Endothelial cell of umbilical vein (primary cell): ENCODE measurements at regions not wholly inside any gene's neighbourhood (a gene's known extent, or its start where the extent isn't known, plus 50 kb on each side); places are given as distances from the start of the nearest gene placed in this dataset.

Experiments
- BruUV-seq: library from RNA; stranded (reverse); fragments of 400-500 nt; replicated peaks from 2 replicates; lab custom pipeline; 2021; lab: Mats Ljungman, UMichigan
- CTCF ChIA-PET: fragments of 300-600, 350-600 bp; sonication (Branson Sonifier 250); formaldehyde crosslinking; loops from one replicate; lab custom pipeline; 2021; ENCODE audit warnings: antibody characterized with exemption, inconsistent platforms; lab: Charles Lee
- POLR2A ChIA-PET: fragments of 300-600, 350-600 bp; sonication (Branson Sonifier 250); formaldehyde crosslinking; loops from one replicate; lab custom pipeline; 2021; ENCODE audit warnings: antibody characterized with exemption, inconsistent platforms; lab: Charles Lee
- DNase-seq: peaks from one replicate; pipeline ENCODE4 v3.0.0-alpha.2; 2011; ENCODE audit warnings: low read depth, low spot score
- FAIRE-seq: peaks from 2 replicates; lab custom pipeline; 2011; peaks lifted over from hg19 to GRCh38; lab: Jason Lieb, UNC
- H2AFZ ChIP-seq: 2 replicates; pipeline ENCODE4 v1.6.0; 2012; ENCODE audit warnings: low read depth, low read length, control low read depth, inconsistent platforms
- H3K27ac ChIP-seq: 2 replicates; pipeline ENCODE4 v1.5.1; 2011; ENCODE audit warnings: low read depth, mild to moderate bottlenecking, control low read depth, low read length, moderate library complexity; ENCODE audit not compliant: insufficient read depth
- H3K27me3 ChIP-seq, 2 experiments: 2 replicates each; pipeline versions ENCODE4 v1.6.0 to v1.6.1; 2011; ENCODE audit warnings: low read length in 2 of 2, mixed read lengths in 1 of 2; ENCODE audit not compliant: control insufficient read depth in 2 of 2, insufficient read depth in 2 of 2
- H3K36me3 ChIP-seq, 2 experiments: 2 replicates in 1 of 2; 3 replicates in 1 of 2; pipeline ENCODE4 v1.5.1; 2011; ENCODE audit warnings: low read length in 2 of 2, mild to moderate bottlenecking in 1 of 2, moderate library complexity in 1 of 2; ENCODE audit not compliant: control insufficient read depth in 2 of 2, insufficient read depth in 2 of 2; ENCODE audit errors: extremely low read depth in 1 of 2
- H3K4me1 ChIP-seq: 3 replicates; pipeline ENCODE4 v1.5.1; 2011; ENCODE audit warnings: mild to moderate bottlenecking, low read length; ENCODE audit not compliant: control insufficient read depth, insufficient read depth; ENCODE audit errors: extremely low read depth
- H3K4me2 ChIP-seq: 2 replicates; pipeline ENCODE4 v1.6.1; 2011; ENCODE audit warnings: low read length, control low read depth, mixed read lengths; ENCODE audit not compliant: insufficient read depth
- H3K4me3 ChIP-seq, 3 experiments: fragments of 200-600 bp in 1 of 3; sonication (generic), shearing (Covaris generic) in 1 of 3; replicated peaks in 1 of 3; 2 replicates each; pipeline ENCODE4 v1.5.1; 2011 to 2016; ENCODE audit warnings: control low read depth in 3 of 3, low read length in 3 of 3, mild to moderate bottlenecking in 2 of 3, inconsistent platforms in 1 of 3, low read depth in 1 of 3, moderate library complexity in 1 of 3; ENCODE audit not compliant: insufficient read depth in 1 of 3
- H3K79me2 ChIP-seq: 2 replicates; pipeline ENCODE4 v1.6.0; 2012; ENCODE audit warnings: low read length, inconsistent platforms; ENCODE audit not compliant: control insufficient read depth, insufficient read depth
- H3K9ac ChIP-seq: replicated peaks from 2 replicates; pipeline ENCODE3; 2011; ENCODE audit warnings: low read length, control low read depth; ENCODE audit not compliant: insufficient read depth; ENCODE audit errors: extremely low read depth
- H3K9me1 ChIP-seq: replicated peaks from 3 replicates; pipeline ENCODE4 v1.6.0; 2011; ENCODE audit warnings: mild to moderate bottlenecking, low read length; ENCODE audit not compliant: control insufficient read depth, insufficient read depth; ENCODE audit errors: extremely low read depth
- H3K9me3 ChIP-seq: replicated peaks from 2 replicates; pipeline ENCODE4 v1.5.1; 2012; ENCODE audit warnings: low read length, inconsistent platforms; ENCODE audit not compliant: control insufficient read depth, insufficient read depth
- H4K20me1 ChIP-seq: replicated peaks from 2 replicates; pipeline ENCODE3; 2011; ENCODE audit warnings: mild to moderate bottlenecking, low read length; ENCODE audit not compliant: control insufficient read depth, insufficient read depth; ENCODE audit errors: extremely low read depth
- CTCF ChIP-seq, 2 donors: IDR thresholded peaks; 1 replicate in 1 of 2; 2 replicates in 1 of 2; pipeline ENCODE4 v1.5.1; 2011; ENCODE audit warnings: low read length in 2 of 2, mild to moderate bottlenecking in 2 of 2, moderate library complexity in 2 of 2, control low read depth in 1 of 2, inconsistent platforms in 1 of 2, low read depth in 1 of 2; ENCODE audit not compliant: insufficient read depth in 1 of 2; ENCODE audit errors: extremely low read depth in 1 of 2
- EZH2 ChIP-seq: IDR thresholded peaks from 2 replicates; pipeline ENCODE4 v1.6.1; 2012; ENCODE audit warnings: borderline replicate concordance, low read depth, mild to moderate bottlenecking, moderate library complexity, low read length, inconsistent platforms; ENCODE audit not compliant: severe bottlenecking
- FOS ChIP-seq: IDR thresholded peaks from 2 replicates; pipeline ENCODE4 v1.6.1; 2011; ENCODE audit warnings: mild to moderate bottlenecking, low read length, moderate library complexity, borderline replicate concordance; ENCODE audit not compliant: insufficient read depth
- GATA2 ChIP-seq: IDR thresholded peaks from 2 replicates; pipeline ENCODE4 v1.7.0; 2011; ENCODE audit warnings: low read depth, mild to moderate bottlenecking, moderate library complexity, mixed read lengths, low read length; ENCODE audit not compliant: insufficient read length, insufficient read depth
- JUN ChIP-seq: IDR thresholded peaks from 2 replicates; pipeline ENCODE4 v1.6.1; 2011; ENCODE audit warnings: borderline replicate concordance, low read depth; ENCODE audit not compliant: insufficient read length, insufficient read depth
- MYC ChIP-seq: IDR thresholded peaks from one replicate; pipeline ENCODE4 v1.6.1; 2011; ENCODE audit warnings: mild to moderate bottlenecking, low read depth, low read length
- POLR2A ChIP-seq: IDR thresholded peaks from 2 replicates; pipeline ENCODE4 v1.6.1; 2012; ENCODE audit warnings: low read depth, mild to moderate bottlenecking, control low read depth, low read length
- POLR2AphosphoS5 ChIP-seq: IDR thresholded peaks from 2 replicates; pipeline ENCODE4 v1.6.1; 2012; ENCODE audit warnings: low read depth, mild to moderate bottlenecking, control low read depth, low read length, moderate library complexity; ENCODE audit not compliant: insufficient read depth
- dilution Hi-C: fragments of 300-500 bp; cut with MboI; formaldehyde crosslinking; loops from one replicate; pipeline ENCODE4 v1.15.0; 2019; ENCODE audit warnings: low sequenced_read_pairs; ENCODE audit not compliant: extremely low pct_ligation_motif_present
- intact Hi-C: fragments of 100-400 bp; cut with micrococcal nuclease; formaldehyde crosslinking; loops from one replicate; pipeline ENCODE4 v1.10.0; 2022
- TF ChIP-seq, protein P1 (sequence below): IDR thresholded peaks from 2 replicates; pipeline ENCODE4 v1.6.1; 2011; ENCODE audit not compliant: insufficient read depth, insufficient read length

DNA sequence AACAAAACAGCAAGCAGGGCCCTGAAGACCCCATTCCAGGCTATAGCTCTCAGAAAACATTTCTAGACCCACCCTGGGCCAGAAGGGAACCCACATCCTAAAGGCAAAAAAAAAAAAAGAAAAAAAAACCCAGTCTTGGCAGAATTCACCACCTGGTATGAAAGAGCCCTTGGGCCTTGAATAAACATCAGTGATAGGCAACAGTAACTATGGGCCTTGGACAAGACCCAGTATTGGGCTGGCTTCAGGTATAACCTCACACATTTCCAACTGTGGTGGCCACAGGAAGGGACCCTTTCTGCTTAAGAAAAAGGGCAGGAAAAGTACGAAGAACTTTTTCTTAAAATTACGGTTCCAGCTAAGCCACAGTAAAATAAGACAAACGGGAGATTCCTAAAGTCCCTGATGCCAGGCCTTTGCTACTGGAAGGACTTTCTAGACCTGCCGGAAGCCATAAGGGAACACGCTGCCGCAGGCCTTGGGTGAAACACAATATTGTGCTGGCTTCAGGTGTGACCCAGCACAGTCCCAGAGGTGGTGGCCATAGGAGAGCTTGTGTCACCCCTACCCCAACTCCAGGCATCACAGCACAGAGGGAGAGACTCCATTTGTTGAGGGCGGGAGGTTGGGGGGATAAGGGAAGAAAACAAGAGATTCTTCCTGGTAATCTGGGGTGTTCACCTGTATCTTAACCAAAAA lies 505.2 kb upstream of the RGMB start:
- intact Hi-C loops = no loop called here
- CTCF ChIA-PET = interaction anchor here (1.0 kb wide), 1 partner anchor 15 kb away, joined by 3 read pairs; no protein-coding TSS in a partner anchor
- Histone ChIP-seq H3K36me3 (no peaks in the 10 kb centered on the region), H3K4me3 (no peak overlapping the region), H3K4me2 (no peak overlapping the region), H3K9ac (no peak overlapping the region), H2AFZ (no peak overlapping the region), H3K9me3 (no peaks in the 10 kb centered on the region), H3K4me1 (peaks cover 9% of the 10 kb centered on the region), H3K79me2 (no peaks in the 10 kb centered on the region), H4K20me1 (no peaks in the 10 kb centered on the region), H3K9me1 (no peaks in the 10 kb centered on the region), H3K27ac (no peak overlapping the region), H3K27me3 (no peaks in the 10 kb centered on the region)
- TF ChIP-seq MYC (no peak), POLR2A (no peak), CTCF (IDR thresholded peaks at IDR 0.05; ENCODE audit: extremely low read depth in 1 of 2, insufficient read depth in 1 of 2, low read depth in 1 of 2, low read length in 2 of 2) (no peak), POLR2AphosphoS5 (no peak), EZH2 (no peak), FOS (no peak), JUN (no peak), GATA2 (no peak)
- TF ChIP-seq, protein P1, sequence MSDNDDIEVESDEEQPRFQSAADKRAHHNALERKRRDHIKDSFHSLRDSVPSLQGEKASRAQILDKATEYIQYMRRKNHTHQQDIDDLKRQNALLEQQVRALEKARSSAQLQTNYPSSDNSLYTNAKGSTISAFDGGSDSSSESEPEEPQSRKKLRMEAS = no peak
- FAIRE-seq (no peak), DNase-seq (no peak)
- dilution Hi-C loops = no loop called here
- POLR2A ChIA-PET = no interaction called here
- no TSS peak for BruUV-seq
